ENCODE measurements at regions not wholly inside any gene's neighbourhood (a gene's known extent, or its start where the extent isn't known, plus 50 kb on each side); places are given as distances from the start of the nearest gene placed in this dataset.

DNA sequence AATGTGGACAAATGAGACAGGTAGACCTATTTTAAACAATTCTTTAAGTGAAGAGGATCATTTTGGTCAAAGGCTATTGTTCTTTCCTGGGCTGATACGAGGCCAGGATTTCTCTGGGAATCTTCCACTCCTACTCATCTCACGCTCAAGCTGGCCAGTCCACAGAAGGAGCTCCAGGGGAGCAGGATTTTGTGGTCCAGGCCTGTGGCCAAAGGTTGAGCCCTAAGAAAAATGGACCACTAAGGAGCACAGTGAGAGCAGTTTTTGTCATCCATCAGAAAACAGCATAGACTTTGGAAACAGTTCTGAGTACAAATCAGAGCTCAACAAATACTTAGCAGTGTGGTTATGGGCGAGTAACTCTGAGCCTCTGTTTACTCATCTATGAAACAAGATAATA lies 260.2 kb upstream of the RUNX1 start:
- H3K9me3 ChIP-seq = no peaks in the 10 kb centered on the region
- no peak overlapping the region for H3K27ac ChIP-seq
- DNase-seq (no peak), ATAC-seq (no peak)
- H3K4me3 ChIP-seq = no peak overlapping the region
- H3K27me3 ChIP-seq = no peaks in the 10 kb centered on the region
- TF ChIP-seq, protein P1, sequence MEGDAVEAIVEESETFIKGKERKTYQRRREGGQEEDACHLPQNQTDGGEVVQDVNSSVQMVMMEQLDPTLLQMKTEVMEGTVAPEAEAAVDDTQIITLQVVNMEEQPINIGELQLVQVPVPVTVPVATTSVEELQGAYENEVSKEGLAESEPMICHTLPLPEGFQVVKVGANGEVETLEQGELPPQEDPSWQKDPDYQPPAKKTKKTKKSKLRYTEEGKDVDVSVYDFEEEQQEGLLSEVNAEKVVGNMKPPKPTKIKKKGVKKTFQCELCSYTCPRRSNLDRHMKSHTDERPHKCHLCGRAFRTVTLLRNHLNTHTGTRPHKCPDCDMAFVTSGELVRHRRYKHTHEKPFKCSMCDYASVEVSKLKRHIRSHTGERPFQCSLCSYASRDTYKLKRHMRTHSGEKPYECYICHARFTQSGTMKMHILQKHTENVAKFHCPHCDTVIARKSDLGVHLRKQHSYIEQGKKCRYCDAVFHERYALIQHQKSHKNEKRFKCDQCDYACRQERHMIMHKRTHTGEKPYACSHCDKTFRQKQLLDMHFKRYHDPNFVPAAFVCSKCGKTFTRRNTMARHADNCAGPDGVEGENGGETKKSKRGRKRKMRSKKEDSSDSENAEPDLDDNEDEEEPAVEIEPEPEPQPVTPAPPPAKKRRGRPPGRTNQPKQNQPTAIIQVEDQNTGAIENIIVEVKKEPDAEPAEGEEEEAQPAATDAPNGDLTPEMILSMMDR (IDR thresholded peaks at IDR 0.05) = no peak
- intact Hi-C loops (cut with DNase I) = no loop called here
- H3K36me3 ChIP-seq = no peaks in the 10 kb centered on the region
- H3K4me1 ChIP-seq = no peaks in the 10 kb centered on the region

DNA sequence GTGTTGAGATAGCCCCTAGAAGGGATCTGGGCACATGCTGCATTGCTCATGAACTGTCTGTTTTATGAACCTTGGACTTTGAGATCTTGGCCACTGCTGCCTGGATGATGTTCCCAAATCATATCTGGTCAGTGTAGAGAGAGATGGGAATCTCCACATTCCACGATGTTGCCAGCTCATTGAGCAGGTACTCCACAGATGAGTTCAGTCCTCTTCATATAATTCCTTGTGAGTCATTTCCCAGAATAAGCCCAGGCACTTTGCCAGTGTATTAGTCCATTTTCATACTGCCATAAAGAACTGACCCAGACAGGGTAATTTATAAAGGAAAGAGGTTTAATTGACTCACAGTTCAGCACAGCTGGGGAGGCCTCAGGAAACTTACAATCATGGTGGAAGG lies 254.0 kb upstream of the RUNX1 start:
- Histone ChIP-seq H3K27me3 (no peaks in the 10 kb centered on the region), H3K27ac (no peak overlapping the region), H3K36me3 (no peaks in the 10 kb centered on the region), H3K4me1 (no peaks in the 10 kb centered on the region), H3K4me3 (no peak overlapping the region), H3K9me3 (no peaks in the 10 kb centered on the region)
- ATAC-seq (no peak), DNase-seq (no peak)
- intact Hi-C loops (cut with DNase I) = no loop called here
- TF ChIP-seq, protein P1 (IDR thresholded peaks at IDR 0.05) = no peak

DNA sequence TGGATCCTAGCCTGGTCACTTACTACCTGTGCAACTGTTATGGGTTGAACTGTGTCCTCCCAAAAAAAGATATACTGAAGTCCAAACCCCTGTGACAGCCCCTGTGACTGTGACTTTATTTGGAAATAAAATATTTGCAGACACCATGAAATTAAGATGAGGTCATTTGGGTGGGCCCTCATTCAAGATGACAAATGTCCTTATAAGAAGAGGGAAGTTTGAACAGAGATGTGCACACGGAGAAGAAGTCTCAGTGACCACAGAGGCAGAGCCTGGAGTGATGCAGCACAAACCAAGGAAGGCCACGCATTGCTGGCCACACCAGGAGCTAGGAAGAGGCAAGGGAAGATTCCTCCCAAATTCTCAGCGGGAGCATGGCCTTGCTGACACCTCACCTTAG lies 249.7 kb upstream of the RUNX1 start:
- Histone ChIP-seq H3K27me3 (no peaks in the 10 kb centered on the region), H3K4me3 (no peak overlapping the region), H3K4me1 (no peaks in the 10 kb centered on the region), H3K27ac (no peak overlapping the region), H3K9me3 (no peaks in the 10 kb centered on the region), H3K36me3 (no peaks in the 10 kb centered on the region)
- ATAC-seq = peak; percentile 83
- no peak for DNase-seq
- intact Hi-C loops (cut with DNase I) = no loop called here
- TF ChIP-seq, protein P1 (IDR thresholded peaks at IDR 0.05) = no peak

DNA sequence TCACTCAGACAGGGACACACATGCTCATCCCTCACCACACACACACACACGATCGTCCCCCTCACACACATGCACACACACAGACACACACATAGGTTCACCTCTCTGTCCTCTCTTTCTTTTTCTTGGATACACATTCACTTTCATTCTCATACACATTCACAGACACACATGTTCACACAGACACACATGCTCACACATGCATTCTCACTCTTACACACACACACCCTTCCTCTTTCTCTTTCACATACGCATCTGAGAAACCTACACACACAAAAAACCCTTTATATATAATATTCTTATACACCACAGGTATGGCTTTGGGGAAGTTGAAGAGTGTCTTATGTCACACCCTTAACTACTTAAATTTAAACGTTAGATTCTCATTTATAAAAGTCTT lies 248.6 kb upstream of the RUNX1 start:
- Histone ChIP-seq H3K9me3 (no peaks in the 10 kb centered on the region), H3K4me3 (no peak overlapping the region), H3K4me1 (no peaks in the 10 kb centered on the region), H3K27ac (no peak overlapping the region), H3K27me3 (no peaks in the 10 kb centered on the region), H3K36me3 (no peaks in the 10 kb centered on the region)
- ATAC-seq = peak; percentile 19
- DNase-seq = no peak
- TF ChIP-seq, protein P1 (IDR thresholded peaks at IDR 0.05) = no peak
- intact Hi-C loops (cut with DNase I) = no loop called here

DNA sequence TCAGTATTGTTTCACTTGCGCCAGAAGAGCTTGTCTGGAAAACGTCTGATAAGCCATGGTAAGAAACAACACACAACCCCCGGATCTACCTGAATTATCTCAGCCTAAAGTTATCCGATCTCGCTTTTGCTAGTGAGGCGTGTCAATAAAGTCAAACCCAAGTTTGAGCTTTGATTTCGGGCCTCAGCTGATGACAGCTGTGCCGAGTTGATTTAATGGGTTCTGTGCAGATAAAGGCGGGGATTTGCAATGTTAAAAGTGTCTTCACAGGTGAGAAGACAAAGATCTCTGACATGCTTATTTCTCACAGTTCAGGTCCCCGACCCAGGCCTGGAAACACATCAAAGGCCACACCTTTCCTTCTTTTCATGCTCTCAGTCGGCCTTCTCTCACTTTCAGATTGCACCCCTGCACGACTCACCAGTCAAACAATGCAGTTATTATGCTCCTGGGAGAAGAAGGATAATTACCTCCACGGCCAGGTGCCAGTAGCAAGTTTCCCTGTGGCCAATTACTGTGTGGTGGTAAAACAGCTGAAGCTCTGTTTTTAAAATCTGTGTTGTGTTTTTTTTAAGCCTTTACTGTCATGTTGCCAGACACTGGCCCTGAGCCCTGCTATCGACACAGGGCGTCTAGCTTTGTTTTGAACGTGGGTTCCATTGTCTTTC lies 245.3 kb upstream of the RUNX1 start:
- no peaks in the 10 kb centered on the region for H3K27me3 ChIP-seq
- H3K27ac ChIP-seq = no peak overlapping the region
- TF ChIP-seq, protein P1 (IDR thresholded peaks at IDR 0.05) = no peak
- no peaks in the 10 kb centered on the region for H3K36me3 ChIP-seq
- intact Hi-C loops (cut with DNase I) = no loop called here
- no peak for ATAC-seq
- H3K9me3 ChIP-seq = no peaks in the 10 kb centered on the region
- H3K4me3 ChIP-seq = no peak overlapping the region
- DNase-seq = no peak
- H3K4me1 ChIP-seq = no peaks in the 10 kb centered on the region

Measured in upper lobe of right lung (tissue), 1 donor.